K562 (cell line): ENCODE measurements at regions not wholly inside any gene's neighbourhood (a gene's known extent, or its start where the extent isn't known, plus 50 kb on each side); places are given as distances from the start of the nearest gene placed in this dataset.
A peak's percentile ranks its signal among the peaks of the same experiment; 100 is the strongest.

Experiments used
- DACH1 ChIP-seq: fragments of 450-650 bp; IDR thresholded peaks from 2 replicates; pipeline ENCODE4 v1.6.1; 2018; ENCODE audit not compliant: partially characterized antibody
- E2F5 ChIP-seq: sonication (generic); formaldehyde crosslinking; IDR thresholded peaks from 2 replicates; pipeline ENCODE4 v1.8.0; 2022; ENCODE audit warnings: mild to moderate bottlenecking, missing genetic modification reagents
- GATA2 ChIP-seq: sonication (generic); formaldehyde crosslinking; IDR thresholded peaks from 2 replicates; pipeline ENCODE4 v1.4.0; 2020; ENCODE audit warnings: mild to moderate bottlenecking, missing genetic modification reagents
- GTF2A2 ChIP-seq: IDR thresholded peaks from 2 replicates; pipeline ENCODE4 v1.6.1; 2016; ENCODE audit warnings: mild to moderate bottlenecking, missing genetic modification characterization, missing compliant biosample characterization
- GTF3C2 ChIP-seq: IDR thresholded peaks from 3 replicates; pipeline ENCODE4 v1.6.1; 2011; ENCODE audit warnings: borderline replicate concordance, mild to moderate bottlenecking, moderate library complexity; ENCODE audit not compliant: insufficient read length; ENCODE audit errors: extremely low read depth
- HDAC3 ChIP-seq: fragments of 450-650 bp; IDR thresholded peaks from 2 replicates; pipeline ENCODE4 v1.6.1; 2018; ENCODE audit warnings: borderline replicate concordance, mild to moderate bottlenecking, moderate library complexity; ENCODE audit not compliant: partially characterized antibody
- NR2C2 ChIP-seq, 2 experiments: fragments of 200-800 bp in 1 of 2; sonication (Bioruptor generic) in 1 of 2; sonication (generic) in 1 of 2; formaldehyde crosslinking in 1 of 2; IDR thresholded peaks; 2 replicates each; pipeline versions ENCODE4 v1.6.1 to v1.8.0; 2016 to 2022; ENCODE audit warnings: mild to moderate bottlenecking in 1 of 2, missing compliant biosample characterization in 1 of 2, missing genetic modification characterization in 1 of 2, missing genetic modification reagents in 1 of 2
- PKNOX1 ChIP-seq: fragments of 450-650 bp; IDR thresholded peaks from 2 replicates; pipeline ENCODE4 v1.6.1; 2016
- SMARCA4 ChIP-seq: fragments of 450-650 bp; IDR thresholded peaks from 2 replicates; pipeline ENCODE4 v1.6.1; 2016
- SNRNP70 ChIP-seq: fragments of 200-400 bp; formaldehyde crosslinking; optimal IDR thresholded peaks from 2 replicates; pipeline ENCODE3; 2017; ENCODE audit warnings: low read depth, low read length
- SRSF9 ChIP-seq: fragments of 200-400 bp; formaldehyde crosslinking; IDR thresholded peaks from 2 replicates; pipeline ENCODE4 v1.6.1; 2017; ENCODE audit warnings: low read depth, low read length, borderline replicate concordance
- TBL1XR1 ChIP-seq, 2 experiments: IDR thresholded peaks; 2 replicates each; pipeline ENCODE4 v1.6.1; 2012; ENCODE audit warnings: improper control_type of control experiment in 2 of 2, low read length in 2 of 2, mild to moderate bottlenecking in 1 of 2
- TOE1 ChIP-seq, 2 experiments: fragments of 450-650 bp in 1 of 2; sonication (generic) in 1 of 2; formaldehyde crosslinking in 1 of 2; IDR thresholded peaks; 2 replicates each; pipeline versions ENCODE4 v1.7.1 to v1.8.0; 2016 to 2022; ENCODE audit warnings: borderline replicate concordance in 2 of 2, mild to moderate bottlenecking in 2 of 2, antibody characterized with exemption in 1 of 2, inconsistent platforms in 1 of 2, low read depth in 1 of 2, missing genetic modification reagents in 1 of 2, moderate library complexity in 1 of 2
- USF1 ChIP-seq: sonication (generic); formaldehyde crosslinking; IDR thresholded peaks from 2 replicates; pipeline ENCODE4 v1.9.0; 2022; ENCODE audit warnings: mild to moderate bottlenecking, missing genetic modification reagents
- ZBTB43 ChIP-seq: sonication (generic); formaldehyde crosslinking; IDR thresholded peaks from 2 replicates; pipeline ENCODE4 v1.8.0; 2023; ENCODE audit warnings: mild to moderate bottlenecking, missing genetic modification reagents
- ZKSCAN1 ChIP-seq: fragments of 150-350 bp; IDR thresholded peaks from 2 replicates; pipeline ENCODE4 v1.6.1; 2016; ENCODE audit warnings: low read depth, low read length
- ZNF124 ChIP-seq: sonication (generic); formaldehyde crosslinking; IDR thresholded peaks from 2 replicates; pipeline ENCODE4 v1.8.1; 2022; ENCODE audit warnings: missing genetic modification reagents

GRCh38 chr2:126990605-126991532, 92.2 kb downstream of the TEX51 start (continued):
- TF ChIP-seq SNRNP70 (no peak), SMARCA4 (peak; percentile 55), DACH1 (peak; percentile 12), ZNF124 (CRISPR knock-in tag) (no peak), GTF2A2 (tag) (no peak), GTF3C2 (no peak), PKNOX1 (peak; percentile 88), GATA2 (CRISPR knock-in tag) (peak; percentile 53), TBL1XR1 (IDR thresholded peaks at IDR 0.05; ENCODE audit: low read length in 2 of 2) (peak in 1 of 2 experiments; percentile 68; a peak in 2 of 4 replicates), HDAC3 (peak; percentile 40), ZKSCAN1 (no peak), ZBTB43 (CRISPR knock-in tag) (no peak), E2F5 (CRISPR knock-in tag) (no peak), NR2C2 (CRISPR knock-in tag; IDR thresholded peaks at IDR 0.05) (no peak), NR2C2 (tag; IDR thresholded peaks at IDR 0.05) (peak; percentile 13; the same call in 1 of the 2 replicates), TOE1 (IDR thresholded peaks at IDR 0.05; ENCODE audit: borderline replicate concordance) (no peak), TOE1 (CRISPR knock-in tag; IDR thresholded peaks at IDR 0.05; ENCODE audit: borderline replicate concordance, low read depth) (no peak), USF1 (CRISPR knock-in tag) (no peak), SRSF9 (no peak)
